Neuronal stem cell (in vitro differentiated cells): ENCODE measurements at regions not wholly inside any gene's neighbourhood (a gene's known extent, or its start where the extent isn't known, plus 50 kb on each side); places are given as distances from the start of the nearest gene placed in this dataset.

ENCODE experiments used
- DNase-seq: peaks from one replicate; pipeline ENCODE4 v3.0.0-alpha.2; 2013; ENCODE audit warnings: low spot score
- H2AFZ ChIP-seq: one replicate; pipeline ENCODE4 v1.6.1; 2013; ENCODE audit warnings: mild to moderate bottlenecking, low read length, inconsistent platforms
- H2AK5ac ChIP-seq: 2 replicates; pipeline ENCODE4 v1.6.1; 2013; ENCODE audit warnings: low read depth, mild to moderate bottlenecking, inconsistent platforms, low read length, moderate library complexity, mixed read lengths
- H2BK120ac ChIP-seq: 2 replicates; pipeline ENCODE4 v1.6.1; 2013; ENCODE audit warnings: low read depth, mild to moderate bottlenecking, inconsistent platforms, low read length, moderate library complexity, mixed read lengths
- H2BK12ac ChIP-seq: one replicate; pipeline ENCODE4 v1.6.1; 2013; ENCODE audit warnings: low read length, inconsistent platforms
- H2BK15ac ChIP-seq: 2 replicates; pipeline ENCODE4 v1.6.1; 2013; ENCODE audit warnings: mild to moderate bottlenecking, low read length, inconsistent platforms, mixed read lengths
- H2BK5ac ChIP-seq: one replicate; pipeline ENCODE4 v1.6.1; 2013; ENCODE audit warnings: inconsistent platforms, mild to moderate bottlenecking, low read length, moderate library complexity
- H3K14ac ChIP-seq: one replicate; pipeline ENCODE4 v1.6.1; 2013; ENCODE audit warnings: low read length, inconsistent platforms
- H3K18ac ChIP-seq: 2 replicates; pipeline ENCODE4 v1.6.1; 2013; ENCODE audit warnings: low read length, inconsistent platforms
- H3K23ac ChIP-seq: 2 replicates; pipeline ENCODE4 v1.6.1; 2013; ENCODE audit warnings: low read depth, mild to moderate bottlenecking, mixed read lengths, low read length, inconsistent platforms; ENCODE audit not compliant: poor library complexity
- H3K27ac ChIP-seq: replicated peaks from 3 replicates; pipeline ENCODE4 v1.5.1; 2013; ENCODE audit warnings: low read length, inconsistent platforms
- H3K27me3 ChIP-seq, 3 experiments: 2 replicates each; pipeline ENCODE4 v1.6.1; 2013; ENCODE audit warnings: low read length in 3 of 3, mild to moderate bottlenecking in 2 of 3, inconsistent platforms in 1 of 3, low read depth in 1 of 3, mixed read lengths in 1 of 3, moderate library complexity in 1 of 3; ENCODE audit not compliant: control insufficient read depth in 3 of 3, insufficient read depth in 3 of 3
- H3K36me3 ChIP-seq, 2 donors: replicated peaks in 1 of 2; 2 replicates each; pipeline ENCODE4 v1.6.1; 2013; ENCODE audit warnings: low read length in 2 of 2; ENCODE audit not compliant: control insufficient read depth in 2 of 2, insufficient read depth in 2 of 2
- H3K4ac ChIP-seq: 2 replicates; pipeline ENCODE4 v1.6.1; 2013; ENCODE audit warnings: inconsistent platforms, mild to moderate bottlenecking, low read length, moderate library complexity
- H3K4me1 ChIP-seq, 2 donors: 1 replicate in 1 of 2; 2 replicates in 1 of 2; pipeline ENCODE4 v1.6.1; 2013; ENCODE audit warnings: low read length in 2 of 2, low read depth in 1 of 2; ENCODE audit not compliant: control insufficient read depth in 2 of 2, insufficient read depth in 1 of 2
- H3K4me2 ChIP-seq: one replicate; pipeline ENCODE4 v1.6.1; 2013; ENCODE audit warnings: mild to moderate bottlenecking, low read length, inconsistent platforms; ENCODE audit not compliant: insufficient read depth, poor library complexity, severe bottlenecking
- H3K4me3 ChIP-seq, 2 donors: 2 replicates each; pipeline ENCODE4 v1.5.1; 2013; ENCODE audit warnings: low read length in 2 of 2, mild to moderate bottlenecking in 2 of 2, inconsistent platforms in 1 of 2, moderate library complexity in 1 of 2
- H3K79me1 ChIP-seq: one replicate; pipeline ENCODE4 v1.6.1; 2013; ENCODE audit warnings: low read depth, mild to moderate bottlenecking, inconsistent platforms, low read length, moderate library complexity
- H3K9ac ChIP-seq: one replicate; pipeline ENCODE4 v1.6.1; 2013; ENCODE audit warnings: mild to moderate bottlenecking, low read depth, low read length, inconsistent platforms; ENCODE audit not compliant: poor library complexity
- H3K9me3 ChIP-seq, 2 donors: replicated peaks in 1 of 2; 2 replicates each; pipeline versions ENCODE3 to v1.6.1; 2013; ENCODE audit warnings: low read length in 2 of 2, mild to moderate bottlenecking in 2 of 2, inconsistent platforms in 1 of 2, low read depth in 1 of 2, mixed read lengths in 1 of 2, moderate library complexity in 1 of 2; ENCODE audit not compliant: control insufficient read depth in 2 of 2, insufficient read depth in 1 of 2
- H4K8ac ChIP-seq: one replicate; pipeline ENCODE4 v1.6.1; 2013; ENCODE audit warnings: low read depth, mild to moderate bottlenecking, inconsistent platforms, low read length, moderate library complexity
- H4K91ac ChIP-seq: one replicate; pipeline ENCODE4 v1.6.1; 2013; ENCODE audit warnings: low read length, low read depth, mild to moderate bottlenecking, inconsistent platforms; ENCODE audit not compliant: poor library complexity
- WGBS, 2 donors: extraction: QIAGEN DNeasy Blood & Tissue Kit; methylation state at CpG; one replicate each; pipeline ENCODE4 v1.1.7; 2013; ENCODE audit warnings: missing lambda C conversion rate in 2 of 2, mixed read lengths in 1 of 2; ENCODE audit not compliant: insufficient read length in 2 of 2, insufficient replicate concordance in 1 of 2; ENCODE audit errors: extremely low coverage in 2 of 2; 5-methylcytosine and 5-hydroxymethylcytosine counted together

- H3K79me1 ChIP-seq, result no peaks in the 10 kb centered on the region
- no peak overlapping the region for H3K9ac ChIP-seq
- no CpG with 5 or more reads among the region's 2 CpGs for WGBS, 2 donors
- H2BK12ac ChIP-seq, result no peak overlapping the region
- H4K8ac ChIP-seq, result no peak overlapping the region
- no peak overlapping the region for H2BK15ac ChIP-seq
- no peak overlapping the region for H3K27ac ChIP-seq
- H3K18ac ChIP-seq, result no peak overlapping the region
- peaks cover 0 to 16% of the 10 kb centered on the region in 2 donors for H3K4me1 ChIP-seq
- no peak overlapping the region for H2BK120ac ChIP-seq
- no peak overlapping the region for H3K4ac ChIP-seq
- H2AK5ac ChIP-seq, result no peak overlapping the region
- no peaks in the 10 kb centered on the region for H3K36me3 ChIP-seq
- no peak overlapping the region for H3K4me2 ChIP-seq
- no peaks in the 10 kb centered on the region for H3K9me3 ChIP-seq
- H2BK5ac ChIP-seq, result no peak overlapping the region
- DNase-seq, result no peak
- H3K14ac ChIP-seq, result no peak overlapping the region
- H3K4me3 ChIP-seq, result no peak overlapping the region
- no peak overlapping the region for H4K91ac ChIP-seq
- no peaks in the 10 kb centered on the region for H3K27me3 ChIP-seq
- no peak overlapping the region for H3K23ac ChIP-seq
- no peak overlapping the region for H2AFZ ChIP-seq
Measured at GRCh38 chr11:127058524-127058923, 58.0 kb upstream of the KIRREL3 start.

GRCh38 chr11:127057126-127057525, 56.6 kb upstream of the KIRREL3 start:
- Histone ChIP-seq H4K91ac (no peak overlapping the region), H2AK5ac (no peak overlapping the region), H3K18ac (no peak overlapping the region), H2AFZ (no peak overlapping the region), H3K4me2 (no peak overlapping the region), H3K4me3 (no peak overlapping the region), H3K23ac (no peak overlapping the region), H2BK15ac (no peak overlapping the region), H3K27me3 (no peaks in the 10 kb centered on the region), H3K9ac (no peak overlapping the region), H3K79me1 (no peaks in the 10 kb centered on the region), H3K36me3 (no peaks in the 10 kb centered on the region), H3K27ac (no peak overlapping the region), H3K9me3 (no peaks in the 10 kb centered on the region), H3K4ac (no peak overlapping the region), H2BK12ac (no peak overlapping the region), H4K8ac (no peak overlapping the region), H3K4me1 (peaks cover 0 to 20% of the 10 kb centered on the region in 2 donors), H2BK5ac (no peak overlapping the region), H2BK120ac (no peak overlapping the region), H3K14ac (no peak overlapping the region)
- DNase-seq, result no peak
- no CpG with 5 or more reads among the region's 8 CpGs for WGBS, 2 donors

- H3K4me1 ChIP-seq, result peaks cover 0 to 15% of the 10 kb centered on the region in 2 donors
- no peak overlapping the region for H2AFZ ChIP-seq
- no peak overlapping the region for H3K14ac ChIP-seq
- H3K79me1 ChIP-seq, result no peaks in the 10 kb centered on the region
- no peak overlapping the region for H3K4me3 ChIP-seq
- no peak overlapping the region for H3K27ac ChIP-seq
- no peak overlapping the region for H3K18ac ChIP-seq
- H4K8ac ChIP-seq, result no peak overlapping the region
- no CpG with 5 or more reads among the region's 6 CpGs for WGBS, 2 donors
- H2BK120ac ChIP-seq, result no peak overlapping the region
- H3K4ac ChIP-seq, result no peak overlapping the region
- DNase-seq, result no peak
- no peak overlapping the region for H2AK5ac ChIP-seq
- no peaks in the 10 kb centered on the region for H3K27me3 ChIP-seq
- no peaks in the 10 kb centered on the region for H3K36me3 ChIP-seq
- H2BK15ac ChIP-seq, result no peak overlapping the region
- no peak overlapping the region for H2BK5ac ChIP-seq
- H3K23ac ChIP-seq, result no peak overlapping the region
- no peaks in the 10 kb centered on the region for H3K9me3 ChIP-seq
- H3K9ac ChIP-seq, result no peak overlapping the region
- H3K4me2 ChIP-seq, result no peak overlapping the region
- no peak overlapping the region for H4K91ac ChIP-seq
- no peak overlapping the region for H2BK12ac ChIP-seq
Measured at GRCh38 chr11:127056338-127056971, 55.9 kb upstream of the KIRREL3 start.

GRCh38 chr11:127055236-127055635, 54.7 kb upstream of the KIRREL3 start:
- no peak overlapping the region for H2BK5ac ChIP-seq
- no peak overlapping the region for H3K23ac ChIP-seq
- WGBS, 2 donors, result no CpG with 5 or more reads among the region's 6 CpGs
- no peaks in the 10 kb centered on the region for H3K27me3 ChIP-seq
- H3K4me3 ChIP-seq, result no peak overlapping the region
- H3K27ac ChIP-seq, result no peak overlapping the region
- H2AFZ ChIP-seq, result no peak overlapping the region
- H3K9ac ChIP-seq, result no peak overlapping the region
- H3K14ac ChIP-seq, result no peak overlapping the region
- no peak overlapping the region for H2BK12ac ChIP-seq
- no peak overlapping the region for H2BK15ac ChIP-seq
- no peak for DNase-seq
- H3K4ac ChIP-seq, result no peak overlapping the region
- no peak overlapping the region for H4K91ac ChIP-seq
- H3K79me1 ChIP-seq, result no peaks in the 10 kb centered on the region
- H3K18ac ChIP-seq, result no peak overlapping the region
- no peak overlapping the region for H4K8ac ChIP-seq
- H3K36me3 ChIP-seq, result no peaks in the 10 kb centered on the region
- H3K9me3 ChIP-seq, result no peaks in the 10 kb centered on the region
- no peak overlapping the region for H2BK120ac ChIP-seq
- no peak overlapping the region for H3K4me2 ChIP-seq
- H3K4me1 ChIP-seq, result peaks cover 0 to 10% of the 10 kb centered on the region in 2 donors
- H2AK5ac ChIP-seq, result no peak overlapping the region
